ENCODE measurements at regions not wholly inside any gene's neighbourhood (a gene's known extent, or its start where the extent isn't known, plus 50 kb on each side); places are given as distances from the start of the nearest gene placed in this dataset.

- Mint-ChIP-seq H3K4me1 (peaks cover 4 to 7% of the 10 kb centered on the region in 2 experiments; a peak in 3 of 4 replicates), H3K27ac (no peak overlapping the region), H3K36me3 (ENCODE audit: insufficient read depth in 1 of 3, low read depth in 3 of 3) (no peaks in the 10 kb centered on the region), H3K9me3 (no peaks in the 10 kb centered on the region), H3K4me3 (no peak overlapping the region), H3K27me3 (ENCODE audit: low read depth) (no peaks in the 10 kb centered on the region)
- H2BK5ac ChIP-seq (ENCODE audit: insufficient read length, low read length) = no peak overlapping the region
- no peak overlapping the region for H3T11ph ChIP-seq (ENCODE audit: low read length)
- H3K4me2 ChIP-seq (ENCODE audit: insufficient read depth, insufficient read length, low read length) = no peak overlapping the region
- H3K23me2 ChIP-seq (ENCODE audit: insufficient read length, low read depth, low read length, poor library complexity, severe bottlenecking) = no peaks in the 10 kb centered on the region
- H3K4ac ChIP-seq (ENCODE audit: low read depth, low read length) = no peak overlapping the region
- no peaks in the 10 kb centered on the region for H3K79me2 ChIP-seq (ENCODE audit: insufficient read depth, low read length)
- no peak for TF ChIP-seq CTCF (conservative IDR thresholded peaks at IDR 0.05)
- H3K9ac ChIP-seq (ENCODE audit: extremely low read depth, insufficient read length, low read length) = no peak overlapping the region
- H4K5ac ChIP-seq (ENCODE audit: insufficient read length, low read depth, low read length) = no peak overlapping the region
- no CpG with 5 or more reads among the region's 7 CpGs for WGBS (ENCODE audit: extremely low coverage, insufficient read length, low lambda C conversion rate)
- no peak overlapping the region for H2AK5ac ChIP-seq (ENCODE audit: insufficient read length, low read length)
- no peak overlapping the region for H2AFZ ChIP-seq (ENCODE audit: low read length)
- H2BK15ac ChIP-seq (ENCODE audit: low read depth, low read length) = no peak overlapping the region
- H4K8ac ChIP-seq (replicated peaks; ENCODE audit: insufficient read length, low read depth, low read length) = no peak overlapping the region
- H2BK12ac ChIP-seq (ENCODE audit: insufficient read length, low read depth, low read length) = no peak overlapping the region
- H3K14ac ChIP-seq (ENCODE audit: insufficient read depth, low read length) = no peak overlapping the region
- H2BK120ac ChIP-seq (ENCODE audit: low read depth, low read length, poor library complexity, severe bottlenecking) = no peak overlapping the region
- no peaks in the 10 kb centered on the region; the same call in 1 of the 2 replicates for H3K4me1 ChIP-seq (ENCODE audit: insufficient read depth, low read length)
- H3K56ac ChIP-seq (ENCODE audit: insufficient read length, low read depth, low read length) = no peak overlapping the region
- H3K18ac ChIP-seq (ENCODE audit: insufficient read length, low read depth, low read length) = no peak overlapping the region
- no peaks in the 10 kb centered on the region for H3K9me3 ChIP-seq (ENCODE audit: control insufficient read depth, low read depth, low read length)
- no peak overlapping the region for H3K23ac ChIP-seq (ENCODE audit: insufficient read length, low read depth, low read length)
- DNase-seq = no peak
- no peak overlapping the region for H3K27ac ChIP-seq (ENCODE audit: insufficient read length, low read depth, low read length)
- no peak overlapping the region for H2BK20ac ChIP-seq (ENCODE audit: low read depth, low read length, poor library complexity, severe bottlenecking)
- no peaks in the 10 kb centered on the region for H3K27me3 ChIP-seq (ENCODE audit: insufficient read depth, low read length)
- no peak overlapping the region for H4K91ac ChIP-seq (ENCODE audit: insufficient read length, low read depth, low read length)
- H4K20me1 ChIP-seq (ENCODE audit: control insufficient read depth, insufficient read depth, insufficient read length) = no peaks in the 10 kb centered on the region
- no peaks in the 10 kb centered on the region for H3K79me1 ChIP-seq (ENCODE audit: insufficient read depth, low read depth, low read length, poor library complexity, severe bottlenecking)
Observed at GRCh38 chr13:107395927-107396662, 819.2 kb downstream of the LIG4 start.

All from H9 (cell line).